Stimulated activated memory B cell treated with anti-CD40 and anti-IgM and Interleukin-4, amounts not matched to agents 10 μg/mL and 1 μg/mL and 100 μg/mL, for 72 hours (primary cell): ENCODE measurements at regions not wholly inside any gene's neighbourhood (a gene's known extent, or its start where the extent isn't known, plus 50 kb on each side); places are given as distances from the start of the nearest gene placed in this dataset.
"Not testable (repeated sequence)": the region's sequence is repeated elsewhere in the genome, so short reads cannot be mapped to it uniquely, and the experiment has no call there.

Source experiments
- ATAC-seq: fragments of 150-1000 bp; cut with Tn5 transposase; 2 replicates; pipeline ENCODE4 v1.10.0; 2021
- H3K27ac Mint-ChIP-seq: one replicate; pipeline ENCODE4 v1.8.0; 2022; ENCODE audit warnings: mild to moderate bottlenecking, mixed read lengths
- H3K27me3 Mint-ChIP-seq: one replicate; pipeline ENCODE4 v1.8.0; 2022; ENCODE audit warnings: mixed read lengths
- H3K36me3 Mint-ChIP-seq: one replicate; pipeline ENCODE4 v1.8.0; 2022; ENCODE audit warnings: mixed read lengths
- H3K4me1 Mint-ChIP-seq: one replicate; pipeline ENCODE4 v1.8.0; 2022; ENCODE audit warnings: mixed read lengths
- H3K4me3 Mint-ChIP-seq: one replicate; pipeline ENCODE4 v1.8.0; 2022; ENCODE audit warnings: mild to moderate bottlenecking, moderate library complexity, mixed read lengths
- H3K9me3 Mint-ChIP-seq: one replicate; pipeline ENCODE4 v1.8.0; 2022; ENCODE audit warnings: mixed read lengths

- Mint-ChIP-seq H3K4me1 (no peaks in the 10 kb centered on the region), H3K4me3 (no peak overlapping the region), H3K36me3 (no peaks in the 10 kb centered on the region), H3K27me3 (no peaks in the 10 kb centered on the region), H3K9me3 (peaks cover 10% of the 10 kb centered on the region), H3K27ac (no peak overlapping the region)
- ATAC-seq, result no peak
Observed at GRCh38 chr3:163261618-163262017, 1765.0 kb downstream of the OTOL1 start.

GRCh38 chr3:163261056-163261455 is 1764.4 kb downstream of the OTOL1 start:
- no peak for ATAC-seq
- no peaks in the 10 kb centered on the region for H3K4me1 Mint-ChIP-seq
- no peaks in the 10 kb centered on the region for H3K36me3 Mint-ChIP-seq
- peaks cover 7% of the 10 kb centered on the region for H3K9me3 Mint-ChIP-seq
- H3K27me3 Mint-ChIP-seq, result no peaks in the 10 kb centered on the region
- H3K4me3 Mint-ChIP-seq, result no peak overlapping the region
- H3K27ac Mint-ChIP-seq, result no peak overlapping the region

GRCh38 chr3:163218336-163218735 is 1721.7 kb downstream of the OTOL1 start:
- ATAC-seq, result no peak
- Mint-ChIP-seq H3K4me3 (no peak overlapping the region), H3K27ac (no peak overlapping the region), H3K36me3 (no peaks in the 10 kb centered on the region), H3K4me1 (no peaks in the 10 kb centered on the region), H3K27me3 (no peaks in the 10 kb centered on the region), H3K9me3 (peaks cover 7% of the 10 kb centered on the region)

- H3K36me3 Mint-ChIP-seq, result no peaks in the 10 kb centered on the region
- H3K4me3 Mint-ChIP-seq, result no peak overlapping the region
- no peaks in the 10 kb centered on the region for H3K27me3 Mint-ChIP-seq
- no peaks in the 10 kb centered on the region for H3K4me1 Mint-ChIP-seq
- no peak overlapping the region for H3K27ac Mint-ChIP-seq
- ATAC-seq, result no peak
- peaks cover 2% of the 10 kb centered on the region for H3K9me3 Mint-ChIP-seq
Observed at GRCh38 chr3:163213838-163214237, 1717.2 kb downstream of the OTOL1 start.

- Mint-ChIP-seq H3K4me3 (no peak overlapping the region), H3K27me3 (no peaks in the 10 kb centered on the region), H3K27ac (no peak overlapping the region), H3K4me1 (no peaks in the 10 kb centered on the region), H3K9me3 (no peaks in the 10 kb centered on the region), H3K36me3 (no peaks in the 10 kb centered on the region)
- no peak for ATAC-seq
Observed at GRCh38 chr3:163196815-163197374, 1700.3 kb downstream of the OTOL1 start.

- Mint-ChIP-seq H3K4me3 (no peak overlapping the region), H3K9me3 (no peaks in the 10 kb centered on the region), H3K27ac (no peak overlapping the region), H3K4me1 (no peaks in the 10 kb centered on the region), H3K27me3 (no peaks in the 10 kb centered on the region), H3K36me3 (no peaks in the 10 kb centered on the region)
- no peak for ATAC-seq
Observed at GRCh38 chr3:163196245-163196644, 1699.6 kb downstream of the OTOL1 start.

- no peaks in the 10 kb centered on the region for H3K4me1 Mint-ChIP-seq
- H3K36me3 Mint-ChIP-seq, result no peaks in the 10 kb centered on the region
- ATAC-seq, result no peak
- no peak overlapping the region for H3K27ac Mint-ChIP-seq
- H3K4me3 Mint-ChIP-seq, result no peak overlapping the region
- H3K9me3 Mint-ChIP-seq, result peaks cover 7% of the 10 kb centered on the region
- H3K27me3 Mint-ChIP-seq, result no peaks in the 10 kb centered on the region
Observed at GRCh38 chr3:163185721-163186350, 1689.2 kb downstream of the OTOL1 start.

GRCh38 chr3:163175970-163176369 is 1679.4 kb downstream of the OTOL1 start:
- ATAC-seq, result no peak
- Mint-ChIP-seq H3K9me3 (peaks cover 9% of the 10 kb centered on the region), H3K36me3 (no peaks in the 10 kb centered on the region), H3K27ac (no peak overlapping the region), H3K4me3 (no peak overlapping the region), H3K27me3 (no peaks in the 10 kb centered on the region), H3K4me1 (no peaks in the 10 kb centered on the region)

GRCh38 chr3:163172513-163172912 is 1675.9 kb downstream of the OTOL1 start:
- H3K36me3 Mint-ChIP-seq, H3K4me1 Mint-ChIP-seq, H3K27ac Mint-ChIP-seq, ATAC-seq, H3K27me3 Mint-ChIP-seq, H3K4me3 Mint-ChIP-seq: not testable (repeated sequence)
- peaks cover 11% of the 10 kb centered on the region for H3K9me3 Mint-ChIP-seq

- Mint-ChIP-seq H3K27me3 (no peaks in the 10 kb centered on the region), H3K9me3 (peaks cover 11% of the 10 kb centered on the region), H3K36me3 (no peaks in the 10 kb centered on the region), H3K27ac (no peak overlapping the region), H3K4me1 (no peaks in the 10 kb centered on the region), H3K4me3 (no peak overlapping the region)
- ATAC-seq, result no peak
Observed at GRCh38 chr3:163166197-163166596, 1669.6 kb downstream of the OTOL1 start.

- no peak for ATAC-seq
- Mint-ChIP-seq H3K4me3 (no peak overlapping the region), H3K4me1 (no peaks in the 10 kb centered on the region), H3K27ac (no peak overlapping the region), H3K27me3 (no peaks in the 10 kb centered on the region), H3K36me3 (no peaks in the 10 kb centered on the region), H3K9me3 (peaks cover 3% of the 10 kb centered on the region)
Observed at GRCh38 chr3:163159306-163159705, 1662.7 kb downstream of the OTOL1 start.

- H3K4me3 Mint-ChIP-seq, result no peak overlapping the region
- peaks cover 20% of the 10 kb centered on the region for H3K9me3 Mint-ChIP-seq
- ATAC-seq, result no peak
- no peak overlapping the region for H3K27ac Mint-ChIP-seq
- no peaks in the 10 kb centered on the region for H3K27me3 Mint-ChIP-seq
- no peaks in the 10 kb centered on the region for H3K36me3 Mint-ChIP-seq
- no peaks in the 10 kb centered on the region for H3K4me1 Mint-ChIP-seq
Observed at GRCh38 chr3:163139600-163139999, 1643.0 kb downstream of the OTOL1 start.

- Mint-ChIP-seq H3K27me3 (no peaks in the 10 kb centered on the region), H3K36me3 (no peaks in the 10 kb centered on the region), H3K9me3 (peaks cover 20% of the 10 kb centered on the region), H3K4me3 (no peak overlapping the region), H3K27ac (no peak overlapping the region), H3K4me1 (no peaks in the 10 kb centered on the region)
- ATAC-seq, result no peak
Observed at GRCh38 chr3:163138258-163138657, 1641.7 kb downstream of the OTOL1 start.

GRCh38 chr3:163132111-163132510 is 1635.5 kb downstream of the OTOL1 start:
- H3K4me1 Mint-ChIP-seq, result no peaks in the 10 kb centered on the region
- no peaks in the 10 kb centered on the region for H3K27me3 Mint-ChIP-seq
- no peaks in the 10 kb centered on the region for H3K36me3 Mint-ChIP-seq
- H3K9me3 Mint-ChIP-seq, result peaks cover 19% of the 10 kb centered on the region
- ATAC-seq, result peak; percentile 34
- H3K27ac Mint-ChIP-seq, result no peak overlapping the region
- H3K4me3 Mint-ChIP-seq, result no peak overlapping the region

- H3K9me3 Mint-ChIP-seq, result peaks cover 25% of the 10 kb centered on the region
- H3K4me1 Mint-ChIP-seq, result no peaks in the 10 kb centered on the region
- no peak overlapping the region for H3K27ac Mint-ChIP-seq
- H3K36me3 Mint-ChIP-seq, result no peaks in the 10 kb centered on the region
- no peaks in the 10 kb centered on the region for H3K27me3 Mint-ChIP-seq
- H3K4me3 Mint-ChIP-seq, result no peak overlapping the region
- ATAC-seq, result no peak
Observed at GRCh38 chr3:163129287-163129686, 1632.7 kb downstream of the OTOL1 start.

GRCh38 chr3:163126115-163126514 is 1629.5 kb downstream of the OTOL1 start:
- Mint-ChIP-seq H3K27ac (no peak overlapping the region), H3K4me1 (no peaks in the 10 kb centered on the region), H3K36me3 (no peaks in the 10 kb centered on the region), H3K4me3 (no peak overlapping the region), H3K27me3 (no peaks in the 10 kb centered on the region), H3K9me3 (peaks cover 23% of the 10 kb centered on the region)
- ATAC-seq, result no peak
